ENCODE measurements at regions not wholly inside any gene's neighbourhood (a gene's known extent, or its start where the extent isn't known, plus 50 kb on each side); places are given as distances from the start of the nearest gene placed in this dataset.

DNA sequence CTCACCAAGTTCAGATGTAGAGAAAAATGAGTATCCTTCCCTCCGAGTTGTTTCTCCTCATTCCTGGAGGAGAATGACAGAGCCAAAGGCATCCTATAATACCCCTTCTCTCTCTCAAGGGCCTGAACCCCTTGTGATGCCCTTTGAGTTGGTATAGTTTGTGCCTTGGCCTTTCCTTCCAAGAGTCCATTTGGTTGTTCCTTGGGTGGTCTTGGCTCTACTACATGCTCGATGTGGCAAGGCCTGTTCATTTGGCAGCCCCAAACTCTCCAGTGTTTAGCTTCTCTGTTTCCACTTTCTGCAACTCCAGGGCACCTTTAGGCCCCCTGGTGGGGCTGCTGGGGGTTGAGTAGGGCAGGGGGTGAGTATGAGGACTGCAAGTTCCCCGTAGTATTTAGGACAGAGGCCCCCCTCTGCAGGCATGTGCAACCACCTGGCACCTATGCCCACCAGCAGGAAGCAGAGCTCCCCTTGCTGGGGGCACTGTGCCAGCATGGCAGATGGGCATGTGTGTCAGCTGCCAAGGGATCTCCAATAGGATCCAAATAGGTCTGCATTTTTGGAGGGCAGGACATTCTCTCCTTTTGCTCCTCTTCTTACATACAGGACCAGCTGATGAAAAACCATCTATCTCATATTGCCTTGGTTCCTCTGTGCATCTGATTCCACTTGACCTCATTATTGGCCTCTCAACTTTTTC, 217.2 kb upstream of the CADM1 start:
- TF ChIP-seq EZH2phosphoT487 (IDR thresholded peaks at IDR 0.05; ENCODE audit: insufficient read depth, low read depth): no peak
- no peak for TF ChIP-seq EZH2 (IDR thresholded peaks at IDR 0.05; ENCODE audit: insufficient read depth, poor library complexity, severe bottlenecking)

All from GM23248 (cell line).